Duodenal mucosa (tissue), 2 donors: ENCODE measurements at regions not wholly inside any gene's neighbourhood (a gene's known extent, or its start where the extent isn't known, plus 50 kb on each side); places are given as distances from the start of the nearest gene placed in this dataset.

Source experiments
- H3K27ac ChIP-seq: one replicate; pipeline ENCODE4 v1.7.0; 2013; ENCODE audit warnings: low read depth, low read length
- H3K27me3 ChIP-seq, 2 donors: one replicate each; pipeline ENCODE4 v1.7.0; 2013; ENCODE audit warnings: low read length in 2 of 2, control low read depth in 1 of 2; ENCODE audit not compliant: insufficient read depth in 2 of 2, control insufficient read depth in 1 of 2
- H3K36me3 ChIP-seq, 2 donors: one replicate each; pipeline ENCODE4 v1.7.0; 2013; ENCODE audit warnings: low read length in 2 of 2, control low read depth in 1 of 2; ENCODE audit not compliant: insufficient read depth in 2 of 2, control insufficient read depth in 1 of 2
- H3K4me1 ChIP-seq, 2 donors: one replicate each; pipeline ENCODE4 v1.7.0; 2013; ENCODE audit warnings: low read length in 2 of 2, control low read depth in 1 of 2; ENCODE audit not compliant: insufficient read depth in 2 of 2, control insufficient read depth in 1 of 2
- H3K4me3 ChIP-seq, 2 donors: one replicate each; pipeline ENCODE4 v1.7.0; 2013; ENCODE audit warnings: low read length in 2 of 2, low read depth in 1 of 2
- H3K9ac ChIP-seq, 2 donors: one replicate each; pipeline ENCODE4 v1.7.0; 2013; ENCODE audit warnings: low read length in 2 of 2, low read depth in 1 of 2
- H3K9me3 ChIP-seq, 2 donors: one replicate each; pipeline ENCODE4 v1.7.0; 2013; ENCODE audit warnings: low read length in 2 of 2, control low read depth in 1 of 2; ENCODE audit not compliant: control insufficient read depth in 1 of 2

DNA sequence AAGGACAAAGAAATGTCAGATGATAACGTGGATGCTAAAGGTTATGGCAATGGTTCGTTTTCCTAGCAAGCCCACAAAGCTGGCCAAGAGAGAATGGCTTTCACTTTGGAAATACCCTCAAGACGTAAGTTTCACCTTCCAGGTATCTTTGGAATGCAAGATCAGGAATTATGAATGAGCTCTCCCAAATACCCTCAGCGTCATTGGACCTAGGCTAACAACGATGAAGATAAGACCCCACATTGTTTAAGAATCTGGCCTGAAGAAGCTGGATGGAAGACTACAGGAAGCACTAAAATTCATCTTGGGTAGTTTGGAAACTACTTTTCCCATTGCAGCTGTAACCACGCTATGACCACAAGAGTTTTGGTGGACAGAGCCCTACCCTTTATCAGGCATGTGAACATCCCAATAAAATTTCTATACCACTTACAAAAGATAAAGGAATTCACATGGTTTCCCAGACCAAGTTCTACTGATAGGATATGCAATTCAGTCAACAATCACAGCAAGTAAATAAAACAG lies 111.9 kb downstream of the KDR start:
- Histone ChIP-seq H3K36me3 (no peaks in the 10 kb centered on the region), H3K9ac (no peak overlapping the region), H3K4me1 (peaks cover 0 to 7% of the 10 kb centered on the region in 2 donors), H3K27ac (no peak overlapping the region), H3K4me3 (no peak overlapping the region), H3K27me3 (no peaks in the 10 kb centered on the region), H3K9me3 (no peaks in the 10 kb centered on the region)

DNA sequence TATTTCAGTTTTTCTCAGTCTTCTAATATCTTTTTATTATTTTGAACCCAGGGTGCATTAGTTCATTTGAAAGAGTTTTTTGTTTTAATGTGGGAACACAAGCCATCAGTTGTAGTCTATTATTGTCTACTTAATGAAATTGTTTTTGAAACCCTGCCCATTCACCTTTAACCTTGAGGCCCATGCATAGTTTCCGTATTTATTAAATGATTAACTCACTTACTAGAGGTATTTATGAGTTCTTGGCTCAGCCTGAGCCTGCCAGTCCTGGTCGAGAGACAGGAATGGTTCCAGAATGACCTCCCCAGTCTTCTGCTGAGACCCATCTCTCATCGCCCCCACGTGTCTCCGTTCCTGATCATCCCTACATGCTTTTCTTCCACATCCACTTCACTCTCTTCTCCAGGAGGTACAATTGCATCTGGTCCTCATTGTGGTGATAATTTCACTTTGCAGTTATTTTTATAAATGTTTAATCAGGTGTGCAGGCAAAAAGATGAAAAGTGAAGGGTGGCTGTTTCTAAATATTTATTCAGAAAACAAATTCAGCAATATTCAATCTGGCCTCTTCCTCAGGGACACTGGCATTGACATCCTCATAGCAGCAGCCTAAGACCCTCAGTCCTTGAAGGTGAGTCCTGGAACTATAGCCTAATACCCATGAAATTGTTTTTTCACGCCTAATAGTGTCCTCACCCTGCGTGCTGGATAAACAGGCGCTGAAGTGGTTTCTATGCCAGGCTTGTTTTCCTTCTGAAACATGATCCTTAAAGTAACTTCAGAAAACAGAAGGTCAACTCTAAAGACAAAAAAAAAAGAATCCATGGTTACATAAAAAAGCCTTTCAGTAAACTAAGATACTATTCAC lies 112.8 kb downstream of the KDR start:
- peaks cover 0 to 7% of the 10 kb centered on the region in 2 donors for H3K4me1 ChIP-seq
- no peaks in the 10 kb centered on the region for H3K9me3 ChIP-seq
- H3K9ac ChIP-seq = no peak overlapping the region
- H3K4me3 ChIP-seq = no peak overlapping the region
- H3K36me3 ChIP-seq = no peaks in the 10 kb centered on the region
- H3K27ac ChIP-seq = no peak overlapping the region
- no peaks in the 10 kb centered on the region for H3K27me3 ChIP-seq

DNA sequence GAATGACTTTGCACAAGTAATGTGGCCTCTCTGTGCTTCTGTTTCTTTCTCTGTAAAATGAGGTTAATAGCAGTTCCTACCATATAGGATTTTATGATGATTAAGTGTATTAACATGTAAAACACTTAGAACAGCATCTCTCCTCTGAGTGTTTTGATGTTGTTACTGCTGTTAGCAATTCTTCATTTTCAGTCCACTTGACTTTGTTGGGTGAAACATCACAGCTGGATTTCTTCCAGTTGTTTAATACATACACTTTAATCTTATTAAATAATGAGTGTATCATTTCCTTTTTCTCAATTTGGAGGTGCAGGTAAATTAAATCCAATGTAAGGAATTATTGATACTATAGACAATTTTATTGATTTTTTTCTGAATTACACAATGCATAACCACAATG lies 113.6 kb downstream of the KDR start:
- no peak overlapping the region for H3K27ac ChIP-seq
- no peaks in the 10 kb centered on the region for H3K27me3 ChIP-seq
- H3K9me3 ChIP-seq = no peaks in the 10 kb centered on the region
- no peaks in the 10 kb centered on the region for H3K36me3 ChIP-seq
- peaks cover 0 to 7% of the 10 kb centered on the region in 2 donors for H3K4me1 ChIP-seq
- H3K4me3 ChIP-seq = no peak overlapping the region
- no peak overlapping the region for H3K9ac ChIP-seq

DNA sequence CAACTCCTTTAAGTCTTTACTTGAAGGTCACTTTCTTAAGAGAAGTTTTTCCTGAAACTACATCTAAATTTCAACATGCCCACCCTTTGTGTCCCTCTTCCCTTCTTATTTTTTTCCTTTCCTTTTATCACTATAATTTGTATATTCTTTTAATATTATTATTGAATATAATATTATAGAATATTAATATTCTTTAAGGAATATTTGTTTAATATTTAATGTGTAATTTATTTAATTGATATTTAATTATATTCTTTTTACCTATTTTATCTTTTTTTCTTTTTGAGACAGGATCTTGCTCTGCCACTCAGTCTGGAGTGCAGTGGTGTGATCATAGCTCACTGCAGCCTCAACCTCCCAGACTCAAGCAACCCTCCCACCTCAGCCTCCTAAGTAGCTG lies 114.8 kb downstream of the KDR start:
- Histone ChIP-seq H3K9ac (no peak overlapping the region), H3K4me3 (no peak overlapping the region), H3K9me3 (no peaks in the 10 kb centered on the region), H3K27ac (no peak overlapping the region), H3K36me3 (no peaks in the 10 kb centered on the region), H3K4me1 (peaks cover 0 to 7% of the 10 kb centered on the region in 2 donors), H3K27me3 (no peaks in the 10 kb centered on the region)

DNA sequence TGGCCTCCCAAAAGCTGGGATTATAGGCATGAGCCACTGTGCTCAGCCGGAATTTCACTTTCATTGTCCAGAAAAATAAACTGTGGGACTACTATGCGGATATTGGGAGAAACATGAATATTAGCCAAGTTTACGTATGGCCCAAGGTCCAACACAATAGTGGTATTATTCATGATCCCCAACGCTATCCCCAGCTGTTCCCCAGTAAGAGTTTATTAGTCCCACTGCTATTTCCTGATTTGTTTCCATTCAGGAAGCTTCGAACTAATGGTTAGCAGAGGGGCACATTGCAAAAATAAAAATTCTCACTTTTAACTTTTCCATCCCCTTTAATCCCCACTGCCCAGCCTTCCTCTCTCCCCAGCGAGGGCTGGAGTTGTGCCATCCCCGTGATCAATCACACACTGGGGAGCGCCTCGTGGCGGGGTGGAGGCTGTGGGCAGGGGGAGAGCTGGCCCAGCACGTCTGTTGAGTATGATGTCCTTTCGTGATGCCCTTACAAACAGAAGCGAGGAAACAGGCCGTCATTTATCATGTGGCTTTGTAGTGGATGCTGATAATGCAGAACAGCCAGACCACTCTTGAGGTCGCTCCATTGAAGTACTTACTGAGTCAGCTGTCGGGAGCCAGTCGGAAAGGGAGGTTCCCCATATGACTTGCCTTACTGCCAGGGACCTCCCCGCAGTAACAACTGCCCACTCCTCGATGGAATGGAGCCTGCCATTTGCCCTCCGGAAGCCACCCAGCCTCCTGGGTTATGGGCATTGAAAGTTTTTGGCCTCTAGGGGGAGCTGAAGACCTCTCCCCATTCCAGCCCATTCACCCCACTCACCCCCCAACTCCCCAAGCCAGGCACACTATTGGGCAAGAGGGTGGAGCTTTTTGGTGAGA lies 117.0 kb downstream of the KDR start:
- Histone ChIP-seq H3K36me3 (no peaks in the 10 kb centered on the region), H3K27me3 (no peaks in the 10 kb centered on the region), H3K9ac (no peak overlapping the region), H3K4me1 (peaks cover 0 to 7% of the 10 kb centered on the region in 2 donors), H3K9me3 (no peaks in the 10 kb centered on the region), H3K27ac (no peak overlapping the region), H3K4me3 (no peak overlapping the region)

DNA sequence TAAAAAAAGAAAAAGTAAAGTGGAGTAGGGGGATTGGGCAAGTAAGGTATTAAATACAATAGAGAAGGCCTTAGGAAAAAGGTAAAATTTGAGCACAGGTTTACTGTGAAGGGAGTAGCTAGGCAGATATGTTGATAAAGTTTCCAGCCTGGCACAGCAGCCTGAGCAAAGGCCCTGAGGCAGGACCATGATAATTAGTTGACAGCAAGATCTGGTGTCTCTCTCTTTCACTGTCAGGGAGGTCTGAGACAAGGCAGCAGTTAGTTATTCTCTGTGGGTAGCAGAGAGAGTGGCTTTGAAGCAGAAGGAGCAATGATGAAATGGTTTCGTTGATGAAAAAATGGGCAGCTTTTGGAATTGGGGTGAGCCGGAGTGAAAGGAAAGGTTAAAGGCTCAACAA lies 119.5 kb downstream of the KDR start:
- Histone ChIP-seq H3K9me3 (no peaks in the 10 kb centered on the region), H3K36me3 (no peaks in the 10 kb centered on the region), H3K27ac (no peak overlapping the region), H3K4me1 (no peaks in the 10 kb centered on the region), H3K9ac (no peak overlapping the region), H3K27me3 (no peaks in the 10 kb centered on the region), H3K4me3 (no peak overlapping the region)

DNA sequence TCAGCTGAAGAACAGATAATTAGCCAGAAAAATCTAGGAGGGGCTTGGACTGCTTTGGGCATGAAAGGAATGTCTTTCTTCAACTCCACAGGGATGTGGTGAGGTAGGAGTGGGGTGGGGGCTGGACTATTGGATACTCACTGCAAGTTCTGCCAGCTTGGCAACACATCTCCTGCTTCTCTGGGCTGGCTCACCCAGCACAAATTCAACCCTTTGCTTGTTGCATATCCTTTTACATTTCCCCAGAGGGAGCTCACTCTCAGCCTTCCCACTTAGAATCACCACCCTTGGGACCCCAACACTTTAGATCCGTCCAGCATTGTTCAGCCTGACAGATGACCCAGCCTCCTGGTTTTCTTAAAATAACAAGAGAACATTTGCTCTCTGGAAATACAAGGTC lies 120.6 kb downstream of the KDR start:
- Histone ChIP-seq H3K36me3 (no peaks in the 10 kb centered on the region), H3K4me3 (no peak overlapping the region), H3K27me3 (no peaks in the 10 kb centered on the region), H3K9me3 (no peaks in the 10 kb centered on the region), H3K27ac (no peak overlapping the region), H3K9ac (no peak overlapping the region), H3K4me1 (no peaks in the 10 kb centered on the region)

DNA sequence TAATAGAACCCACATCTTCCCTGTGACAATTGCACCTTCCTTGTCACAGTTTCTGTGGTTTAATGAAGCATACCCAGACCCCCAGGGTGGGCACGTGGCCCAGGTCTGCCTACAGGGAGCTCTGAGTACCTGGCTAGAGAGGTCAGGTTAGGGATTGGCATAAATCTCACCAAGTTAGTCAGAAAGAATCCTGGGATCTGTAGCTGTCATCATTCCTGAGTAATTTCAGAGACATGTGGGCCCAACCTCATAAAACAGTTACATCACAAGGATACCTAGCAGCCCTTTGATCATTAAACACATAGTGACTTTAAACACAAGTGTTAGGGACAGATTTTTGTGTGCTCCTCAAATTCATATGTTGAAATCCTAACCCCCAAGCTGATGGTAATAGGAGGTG lies 123.0 kb downstream of the KDR start:
- H3K9ac ChIP-seq = no peak overlapping the region
- H3K27me3 ChIP-seq = no peaks in the 10 kb centered on the region
- no peaks in the 10 kb centered on the region for H3K9me3 ChIP-seq
- no peak overlapping the region for H3K27ac ChIP-seq
- no peaks in the 10 kb centered on the region for H3K4me1 ChIP-seq
- H3K36me3 ChIP-seq = no peaks in the 10 kb centered on the region
- H3K4me3 ChIP-seq = no peak overlapping the region

DNA sequence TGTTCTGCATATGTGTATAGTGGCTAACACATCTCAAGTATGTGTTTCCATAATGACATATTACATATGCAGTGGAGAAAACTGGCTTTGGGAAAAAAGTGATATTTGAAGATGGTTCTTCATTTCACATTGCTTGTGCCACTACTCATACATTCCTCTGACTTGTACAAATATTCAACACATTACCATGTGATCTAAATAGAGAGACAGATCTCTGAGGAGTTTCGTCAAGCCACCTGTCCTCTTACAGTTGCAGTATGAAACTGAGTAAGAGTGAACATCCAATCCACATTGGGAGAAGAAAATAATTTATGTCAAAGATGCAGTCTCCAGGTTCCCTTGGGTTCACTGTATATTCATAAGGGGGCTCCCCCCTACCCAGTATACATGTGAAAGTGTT lies 123.9 kb downstream of the KDR start:
- Histone ChIP-seq H3K9me3 (no peaks in the 10 kb centered on the region), H3K4me1 (no peaks in the 10 kb centered on the region), H3K27ac (no peak overlapping the region), H3K36me3 (no peaks in the 10 kb centered on the region), H3K9ac (no peak overlapping the region), H3K27me3 (no peaks in the 10 kb centered on the region), H3K4me3 (no peak overlapping the region)

DNA sequence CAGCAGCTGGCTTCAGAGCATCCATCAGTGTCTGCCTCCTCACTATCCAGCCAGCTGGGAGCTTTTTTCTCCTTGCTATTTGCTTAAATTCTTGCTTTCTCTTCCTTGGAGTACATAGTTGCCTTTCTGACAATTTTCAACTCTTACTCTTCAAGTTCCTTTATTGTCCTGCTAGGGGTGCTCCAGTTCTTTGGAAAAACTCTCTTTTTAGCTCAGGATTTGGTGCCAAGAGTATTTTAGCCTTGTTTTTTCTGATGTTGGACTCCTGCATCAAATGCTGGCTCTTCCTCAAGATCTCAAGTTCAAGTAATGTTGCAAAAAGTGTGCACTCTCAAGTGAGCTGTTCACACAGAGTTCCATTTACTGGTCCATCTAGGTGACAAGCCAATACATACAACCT lies 126.4 kb downstream of the KDR start:
- no peaks in the 10 kb centered on the region for H3K9me3 ChIP-seq
- H3K9ac ChIP-seq = no peak overlapping the region
- no peaks in the 10 kb centered on the region for H3K27me3 ChIP-seq
- H3K4me1 ChIP-seq = no peaks in the 10 kb centered on the region
- no peak overlapping the region for H3K4me3 ChIP-seq
- H3K36me3 ChIP-seq = no peaks in the 10 kb centered on the region
- H3K27ac ChIP-seq = no peak overlapping the region
